ENCODE measurements at regions not wholly inside any gene's neighbourhood (a gene's known extent, or its start where the extent isn't known, plus 50 kb on each side); places are given as distances from the start of the nearest gene placed in this dataset.

- TF ChIP-seq REST (IDR thresholded peaks at IDR 0.05; ENCODE audit: insufficient replicate concordance, low read depth), result no peak
- TF ChIP-seq CTCF (IDR thresholded peaks at IDR 0.05; ENCODE audit: insufficient read depth, low read length), result no peak
- no peak for TF ChIP-seq GABPA (IDR thresholded peaks at IDR 0.05; ENCODE audit: low read depth)
Observed at GRCh38 chr1:234981758-234982157, 146.9 kb downstream of the TOMM20 start.

Measured in HL-60 (cell line).